ENCODE measurements at regions not wholly inside any gene's neighbourhood (a gene's known extent, or its start where the extent isn't known, plus 50 kb on each side); places are given as distances from the start of the nearest gene placed in this dataset.
A peak's percentile ranks its signal among the peaks of the same experiment; 100 is the strongest.

GRCh38 chr11:19467904-19468303, 227.2 kb upstream of the E2F8 start:
- TF ChIP-seq CTCF (conservative IDR thresholded peaks at IDR 0.05), result no peak

GRCh38 chr11:19466314-19466713, 225.6 kb upstream of the E2F8 start:
- H3K27ac ChIP-seq, result no peak overlapping the region

More at GRCh38 chr11:19467904-19468303, 227.2 kb upstream of the E2F8 start:
- H3K27ac ChIP-seq, result no peak overlapping the region

GRCh38 chr11:19463976-19464375, 223.2 kb upstream of the E2F8 start:
- H3K27ac ChIP-seq, result no peak overlapping the region
- no peak for TF ChIP-seq CTCF (conservative IDR thresholded peaks at IDR 0.05)

More at GRCh38 chr11:19466314-19466713, 225.6 kb upstream of the E2F8 start:
- TF ChIP-seq CTCF (conservative IDR thresholded peaks at IDR 0.05), result no peak

- TF ChIP-seq CTCF (conservative IDR thresholded peaks at IDR 0.05), result no peak
Measured at GRCh38 chr11:19460718-19461405, 220.1 kb upstream of the E2F8 start.

GRCh38 chr11:19459240-19459639, 218.5 kb upstream of the E2F8 start:
- TF ChIP-seq CTCF (conservative IDR thresholded peaks at IDR 0.05), result no peak
- H3K27ac ChIP-seq, result no peak overlapping the region

More at GRCh38 chr11:19460718-19461405, 220.1 kb upstream of the E2F8 start:
- peak overlapping the region; percentile 37; the same call in 1 of the 2 replicates for H3K27ac ChIP-seq

GRCh38 chr11:19458721-19459120, 218.0 kb upstream of the E2F8 start:
- TF ChIP-seq CTCF (conservative IDR thresholded peaks at IDR 0.05), result no peak
- no peak overlapping the region for H3K27ac ChIP-seq

- no peak for TF ChIP-seq CTCF (conservative IDR thresholded peaks at IDR 0.05)
- H3K27ac ChIP-seq, result no peak overlapping the region
Measured at GRCh38 chr11:19458231-19458630, 217.5 kb upstream of the E2F8 start.
